Upper lobe of left lung (tissue), 6 donors: ENCODE measurements at regions not wholly inside any gene's neighbourhood (a gene's known extent, or its start where the extent isn't known, plus 50 kb on each side); places are given as distances from the start of the nearest gene placed in this dataset.
"Not testable (repeated sequence)": the region's sequence is repeated elsewhere in the genome, so short reads cannot be mapped to it uniquely, and the experiment has no call there.

Experiments
- ATAC-seq, 2 donors: fragments of 200-7000 bp; cut with Tn5 transposase; one replicate each; pipeline ENCODE4 v1.9.1; 2022; ENCODE audit warnings: mild to moderate bottlenecking in 2 of 2, moderate library complexity in 2 of 2; ENCODE audit not compliant: low FRiP score in 2 of 2
- DNase-seq, 2 donors: peaks; one replicate each; pipeline ENCODE4 v3.0.0-alpha.2; 2019 to 2020
- H3K27ac ChIP-seq, 4 donors: fragments of 200-600 bp; sonication (generic); one replicate each; pipeline ENCODE4 v1.5.1; 2016 to 2019
- H3K27me3 ChIP-seq, 4 donors: fragments of 200-600 bp; sonication (generic); one replicate each; pipeline ENCODE4 v1.5.1; 2017 to 2019
- H3K36me3 ChIP-seq, 4 donors: fragments of 200-600 bp; sonication (generic); one replicate each; pipeline ENCODE4 v1.5.1; 2016 to 2019
- H3K4me1 ChIP-seq, 4 donors: fragments of 200-600 bp; sonication (generic); one replicate each; pipeline ENCODE4 v1.5.1; 2018 to 2019
- H3K4me3 ChIP-seq, 4 donors: fragments of 200-600 bp; sonication (generic); one replicate each; pipeline ENCODE4 v1.5.1; 2017 to 2019; ENCODE audit warnings: mild to moderate bottlenecking in 2 of 4, moderate library complexity in 1 of 4
- H3K9me3 ChIP-seq, 4 donors: fragments of 200-600 bp; sonication (generic); one replicate each; pipeline ENCODE4 v1.5.1; 2018 to 2019
- CTCF ChIP-seq, 6 experiments: fragments of 450-650 bp in 4 of 6; fragments of 200-600 bp in 2 of 6; sonication (generic) in 2 of 6; IDR thresholded peaks; one replicate each; pipeline ENCODE4 v1.5.1; 2016 to 2019; ENCODE audit warnings: antibody characterized with exemption in 6 of 6
- EP300 ChIP-seq, 4 donors: sonication (generic); formaldehyde crosslinking; IDR thresholded peaks; one replicate each; pipeline ENCODE4 v1.5.1; 2017; ENCODE audit warnings: antibody characterized with exemption in 4 of 4, control low read depth in 2 of 4
- POLR2A ChIP-seq, 4 donors: fragments of 450-650 bp; IDR thresholded peaks; one replicate each; pipeline ENCODE4 v1.5.1; 2016 to 2017; ENCODE audit warnings: antibody characterized with exemption in 4 of 4, mild to moderate bottlenecking in 2 of 4
- POLR2AphosphoS5 ChIP-seq, 2 donors: sonication (generic); formaldehyde crosslinking; IDR thresholded peaks; one replicate each; pipeline ENCODE4 v1.5.1; 2017; ENCODE audit warnings: antibody characterized with exemption in 2 of 2
- WGBS, 2 donors: methylation state at CpG; one replicate each; pipeline ENCODE4 v1.1.5; 2017 to 2018; 5-methylcytosine and 5-hydroxymethylcytosine counted together
- donor health status: DM: no; HTN: no; CAD: no; lungs with moderate emphysema.
- donor health status: DM: no; HTN: yes; CAD: no; lungs with severe emphysema.

DNA sequence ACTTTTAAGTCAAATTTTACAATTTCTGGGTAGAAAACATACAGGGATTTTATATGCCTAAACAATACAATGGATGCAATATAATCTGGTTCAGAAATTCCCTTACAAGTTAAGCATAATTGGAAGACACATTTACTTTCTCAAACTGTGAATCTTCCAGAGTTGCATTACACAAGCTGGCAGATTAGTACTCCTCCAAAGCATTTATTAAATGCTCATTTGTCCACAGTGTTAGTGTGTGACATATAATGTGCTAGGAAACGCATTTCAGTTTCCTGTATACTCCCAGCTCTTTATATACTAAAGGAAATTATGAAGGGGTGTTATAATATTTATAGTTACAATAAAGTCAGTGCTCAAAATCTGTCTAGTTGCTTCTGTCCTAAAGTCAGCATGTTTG, 239.0 kb upstream of the FIGN start:
- no peak for ATAC-seq

DNA sequence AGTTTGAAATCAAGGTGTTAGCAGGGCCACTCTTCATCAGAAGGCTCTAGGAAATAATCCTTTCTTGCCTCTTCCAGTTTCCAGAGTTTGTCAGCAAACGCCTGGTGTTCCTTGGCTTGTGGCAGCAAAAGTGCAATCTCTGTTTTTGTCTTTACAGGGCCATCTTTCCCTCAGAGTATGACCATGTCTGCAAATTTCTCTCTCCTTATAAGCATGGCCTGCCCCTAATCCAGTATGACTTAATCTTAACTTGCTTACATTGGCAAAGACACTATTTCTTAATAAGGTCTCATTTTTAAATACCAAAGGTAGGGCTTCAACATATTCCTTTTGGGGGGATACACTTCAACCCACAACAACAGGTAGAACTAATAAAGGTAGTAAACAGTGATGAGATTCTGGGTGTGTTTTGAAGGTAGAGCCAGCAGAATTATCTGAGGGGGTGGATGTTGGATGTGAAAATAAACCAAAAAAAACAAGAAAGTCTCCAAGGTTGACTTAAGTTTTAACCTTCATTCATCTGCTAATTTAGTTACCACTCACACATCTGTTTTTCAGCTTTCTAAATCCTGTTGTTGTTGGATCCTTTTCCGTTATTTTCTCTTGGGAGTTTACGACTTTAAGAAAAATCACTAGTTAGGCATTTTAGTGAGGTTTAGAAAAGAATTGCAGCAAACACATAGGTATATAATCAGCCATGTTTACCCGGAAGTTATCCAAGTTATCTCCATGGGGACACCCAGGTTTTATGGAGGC, 234.4 kb upstream of the FIGN start:
- Histone ChIP-seq H3K9me3 (no peaks in the 10 kb centered on the region), H3K27ac (no peak overlapping the region), H3K4me3 (no peak overlapping the region), H3K4me1 (no peaks in the 10 kb centered on the region), H3K36me3 (no peaks in the 10 kb centered on the region), H3K27me3 (no peaks in the 10 kb centered on the region)
- DNase-seq (no peak), ATAC-seq (no peak)
- no peak for TF ChIP-seq CTCF (IDR thresholded peaks at IDR 0.05)
- no peak for TF ChIP-seq POLR2A (IDR thresholded peaks at IDR 0.05)
- no peak for TF ChIP-seq POLR2AphosphoS5 (IDR thresholded peaks at IDR 0.05)
- TF ChIP-seq EP300 (IDR thresholded peaks at IDR 0.05), result no peak
- 75 to 82% methylated on average over 4 of the region's 4 CpGs for WGBS, 2 donors

More for the DNA sequence above, 239.0 kb upstream of the FIGN start:
- TF ChIP-seq POLR2AphosphoS5 (IDR thresholded peaks at IDR 0.05) (no peak), POLR2A (IDR thresholded peaks at IDR 0.05) (no peak), CTCF (IDR thresholded peaks at IDR 0.05) (no peak), EP300 (IDR thresholded peaks at IDR 0.05) (no peak)
- Histone ChIP-seq H3K4me1 (no peaks in the 10 kb centered on the region), H3K36me3 (no peaks in the 10 kb centered on the region), H3K27ac (no peak overlapping the region), H3K9me3 (no peaks in the 10 kb centered on the region), H3K27me3 (no peaks in the 10 kb centered on the region), H3K4me3 (no peak overlapping the region)
- 58 to 63% methylated on average over 1 of the region's 1 CpG for WGBS, 2 donors
- DNase-seq, result no peak

DNA sequence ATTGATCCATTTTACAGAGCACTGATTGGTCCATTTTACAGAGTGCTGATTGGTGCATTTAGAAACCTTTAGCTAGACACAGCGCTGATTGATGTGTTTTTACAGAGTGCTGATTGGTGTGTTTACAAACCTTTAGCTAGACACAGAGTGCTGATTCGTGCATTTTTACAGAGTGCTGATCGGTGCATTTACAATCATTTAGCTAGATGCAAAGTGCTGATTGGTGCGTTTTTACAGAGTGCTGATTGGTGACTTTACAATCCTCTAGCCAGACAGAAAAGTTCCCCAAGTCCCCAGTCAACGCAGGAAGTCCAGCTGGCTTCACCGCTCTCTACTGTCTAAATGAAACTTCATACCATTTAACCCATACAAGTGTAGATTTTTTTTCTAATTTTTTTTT, 228.5 kb upstream of the FIGN start:
- H3K36me3 ChIP-seq, H3K27me3 ChIP-seq, H3K27ac ChIP-seq, ATAC-seq, H3K4me3 ChIP-seq, H3K4me1 ChIP-seq, H3K9me3 ChIP-seq, DNase-seq: not testable (repeated sequence)
- WGBS, 2 donors, result 87% methylated on average over 6 of the region's 6 CpGs

- ATAC-seq (no peak), DNase-seq (no peak)
- Histone ChIP-seq H3K36me3 (no peaks in the 10 kb centered on the region), H3K27me3 (no peaks in the 10 kb centered on the region), H3K4me3 (no peak overlapping the region), H3K4me1 (no peaks in the 10 kb centered on the region), H3K27ac (no peak overlapping the region), H3K9me3 (no peaks in the 10 kb centered on the region)
- TF ChIP-seq POLR2A (IDR thresholded peaks at IDR 0.05), result no peak
- TF ChIP-seq EP300 (IDR thresholded peaks at IDR 0.05), result no peak
- TF ChIP-seq CTCF (IDR thresholded peaks at IDR 0.05), result no peak
- no peak for TF ChIP-seq POLR2AphosphoS5 (IDR thresholded peaks at IDR 0.05)
- 79 to 93% methylated on average over 5 of the region's 5 CpGs for WGBS, 2 donors
Observed at GRCh38 chr2:163953390-163953907, 217.6 kb upstream of the FIGN start.

DNA sequence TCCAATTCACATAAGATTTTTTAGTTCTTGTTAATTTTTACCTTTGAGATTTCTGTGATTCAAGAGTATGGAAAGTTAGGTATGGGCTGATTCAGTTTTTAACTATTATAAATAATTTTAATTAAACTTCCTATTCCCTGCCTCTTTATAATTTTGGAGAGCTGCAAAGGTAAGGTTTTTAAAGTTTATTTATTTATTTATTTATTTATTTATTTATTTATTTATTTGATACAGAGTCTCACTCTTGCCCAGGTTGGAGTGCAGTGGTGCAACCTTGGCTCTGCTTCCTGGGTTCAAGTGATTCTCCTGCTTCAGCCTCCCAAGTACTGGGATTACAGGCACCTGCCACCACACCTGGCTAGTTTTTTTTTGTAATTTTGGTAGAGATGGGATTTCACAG, 215.5 kb upstream of the FIGN start:
- H3K9me3 ChIP-seq, result no peaks in the 10 kb centered on the region
- ATAC-seq, result no peak
- no peak overlapping the region for H3K27ac ChIP-seq
- H3K4me1 ChIP-seq, result no peaks in the 10 kb centered on the region
- no peak for TF ChIP-seq CTCF (IDR thresholded peaks at IDR 0.05)
- TF ChIP-seq POLR2A (IDR thresholded peaks at IDR 0.05), result no peak
- TF ChIP-seq EP300 (IDR thresholded peaks at IDR 0.05), result no peak
- no peak for TF ChIP-seq POLR2AphosphoS5 (IDR thresholded peaks at IDR 0.05)
- no peak for DNase-seq
- no peaks in the 10 kb centered on the region for H3K36me3 ChIP-seq
- no peaks in the 10 kb centered on the region for H3K27me3 ChIP-seq
- H3K4me3 ChIP-seq, result no peak overlapping the region
